Pancreas (tissue), 10 donors: ENCODE measurements at regions not wholly inside any gene's neighbourhood (a gene's known extent, or its start where the extent isn't known, plus 50 kb on each side); places are given as distances from the start of the nearest gene placed in this dataset.
"Not testable (repeated sequence)": the region's sequence is repeated elsewhere in the genome, so short reads cannot be mapped to it uniquely, and the experiment has no call there.

Experiments
- ATAC-seq, 4 donors: fragments of 200-7000 bp; cut with Tn5 transposase; one replicate each; pipeline versions ENCODE4 v1.8.0 to v1.9.1; 2020; ENCODE audit warnings: mild to moderate bottlenecking in 4 of 4, moderate library complexity in 4 of 4
- DNase-seq, 6 donors: peaks; one replicate each; pipeline ENCODE4 v3.0.0-alpha.2; 2020
- FAIRE-seq: peaks from 2 replicates; lab custom pipeline; 2012; peaks lifted over from hg19 to GRCh38; lab: Jason Lieb, UNC
- H3K27ac ChIP-seq, 4 donors: fragments of 200-600 bp; sonication (generic); 1 replicate in 3 of 4; 2 replicates in 1 of 4; pipeline versions ENCODE4 v1.5.0 to v1.8.0; 2020
- H3K27me3 ChIP-seq, 4 donors: fragments of 200-600 bp; one replicate each; pipeline ENCODE4 v1.8.0; 2021
- H3K36me3 ChIP-seq, 3 donors: fragments of 200-600 bp; sonication (generic) in 1 of 3; one replicate each; pipeline versions ENCODE4 v1.5.0 to v1.8.0; 2020 to 2021
- H3K4me1 ChIP-seq, 3 donors: fragments of 200-600 bp; one replicate each; pipeline ENCODE4 v1.8.0; 2021
- H3K4me3 ChIP-seq, 4 donors: fragments of 200-600 bp; sonication (generic) in 2 of 4; one replicate each; pipeline versions ENCODE4 v1.5.0 to v1.8.0; 2020 to 2021
- H3K9me3 ChIP-seq, 4 donors: fragments of 200-600 bp; one replicate each; pipeline ENCODE4 v1.8.0; 2021
- WGBS, 2 donors: extraction: QIAGEN DNeasy Blood & Tissue Kit; methylation state at CpG; one replicate each; pipeline ENCODE4 v1.1.7; 2013; 5-methylcytosine and 5-hydroxymethylcytosine counted together
- intact Hi-C, 3 donors: fragments of 100-400 bp; cut with DNase I; formaldehyde crosslinking; loops; one replicate each; pipeline versions ENCODE4 v1.11.1 to v1.14.2; 2022
- TF ChIP-seq, protein P1 (sequence below), 4 donors: fragments of 200-600 bp; sonication (generic) in 3 of 4; IDR thresholded peaks; one replicate each; pipeline versions ENCODE4 v1.5.0 to v1.8.0; 2021; ENCODE audit warnings: antibody characterized with exemption in 4 of 4
- donor health status: healthy with polysubstance abuse.
- donor health status: DM: no; HTN: no; CAD: no; lungs with moderate emphysema.
- donor health status: DM: no; HTN: no; CAD: no.
- donor health status: control.
- donor health status: control.
- donor health status: Bipolar disorder and iron deficiency.
- donor health status: DM: yes; HTN: yes; CAD: no.
- donor health status: DM: no; HTN: no; CAD: no.
- donor health status: DM: no; HTN: no; CAD: no.
- donor health status: DM: yes; HTN: yes; CAD: no.

DNA sequence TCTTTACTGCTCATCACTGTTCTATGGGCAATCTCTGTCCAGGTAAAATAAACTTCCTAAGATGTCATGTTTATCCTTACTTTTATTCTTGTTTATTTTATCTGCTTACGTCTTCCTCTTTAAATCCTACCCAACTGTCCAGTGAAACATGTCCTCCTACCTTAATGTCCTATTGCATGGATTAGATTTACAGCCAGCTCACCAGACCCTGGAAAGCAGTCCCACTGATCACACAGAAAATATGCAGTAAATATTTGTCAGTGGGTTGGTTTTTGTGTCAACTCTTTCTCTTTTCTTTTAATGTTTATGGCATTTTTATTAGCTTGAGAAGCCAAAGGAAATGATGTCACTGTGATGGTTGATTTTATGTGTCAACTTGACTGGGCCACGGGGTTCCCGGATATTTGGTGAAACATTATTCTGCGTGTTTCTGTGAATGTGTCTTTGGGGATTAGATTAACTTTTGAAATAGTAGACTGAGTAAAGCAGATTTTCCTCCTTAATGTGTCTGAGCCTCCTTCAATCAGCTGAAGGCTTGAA, 258.3 kb downstream of the SRGAP2C start:
- no peak for FAIRE-seq
- intact Hi-C loops, result no loop called here
- WGBS, 2 donors, result 83 to 89% methylated on average over 4 of the region's 4 CpGs
- Histone ChIP-seq H3K4me1 (no peaks in the 10 kb centered on the region), H3K27ac (no peak overlapping the region), H3K27me3 (no peaks in the 10 kb centered on the region), H3K4me3 (no peak overlapping the region), H3K9me3 (no peaks in the 10 kb centered on the region), H3K36me3 (no peaks in the 10 kb centered on the region)
- ATAC-seq, result no peak
- TF ChIP-seq, protein P1, sequence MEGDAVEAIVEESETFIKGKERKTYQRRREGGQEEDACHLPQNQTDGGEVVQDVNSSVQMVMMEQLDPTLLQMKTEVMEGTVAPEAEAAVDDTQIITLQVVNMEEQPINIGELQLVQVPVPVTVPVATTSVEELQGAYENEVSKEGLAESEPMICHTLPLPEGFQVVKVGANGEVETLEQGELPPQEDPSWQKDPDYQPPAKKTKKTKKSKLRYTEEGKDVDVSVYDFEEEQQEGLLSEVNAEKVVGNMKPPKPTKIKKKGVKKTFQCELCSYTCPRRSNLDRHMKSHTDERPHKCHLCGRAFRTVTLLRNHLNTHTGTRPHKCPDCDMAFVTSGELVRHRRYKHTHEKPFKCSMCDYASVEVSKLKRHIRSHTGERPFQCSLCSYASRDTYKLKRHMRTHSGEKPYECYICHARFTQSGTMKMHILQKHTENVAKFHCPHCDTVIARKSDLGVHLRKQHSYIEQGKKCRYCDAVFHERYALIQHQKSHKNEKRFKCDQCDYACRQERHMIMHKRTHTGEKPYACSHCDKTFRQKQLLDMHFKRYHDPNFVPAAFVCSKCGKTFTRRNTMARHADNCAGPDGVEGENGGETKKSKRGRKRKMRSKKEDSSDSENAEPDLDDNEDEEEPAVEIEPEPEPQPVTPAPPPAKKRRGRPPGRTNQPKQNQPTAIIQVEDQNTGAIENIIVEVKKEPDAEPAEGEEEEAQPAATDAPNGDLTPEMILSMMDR (IDR thresholded peaks at IDR 0.05), result no peak
- DNase-seq, result no peak

DNA sequence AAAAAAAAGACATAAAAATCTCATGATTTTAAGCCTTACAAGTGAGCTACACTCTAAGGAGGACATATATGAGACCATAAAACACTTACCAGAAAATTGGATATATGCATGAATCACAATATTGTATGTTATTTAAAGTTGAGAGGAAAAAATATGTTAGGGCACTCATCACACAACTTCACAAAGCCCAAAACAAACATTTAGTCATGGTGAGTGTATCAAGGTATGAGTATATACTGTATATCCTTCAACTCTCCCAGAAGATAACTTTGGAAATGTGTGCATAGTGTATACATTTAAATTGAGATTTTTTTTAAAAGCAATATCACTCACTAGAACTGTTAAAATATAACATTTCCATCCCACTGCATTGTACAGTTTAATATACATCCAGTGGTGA, 259.3 kb downstream of the SRGAP2C start:
- no peaks in the 10 kb centered on the region for H3K9me3 ChIP-seq
- H3K36me3 ChIP-seq, result no peaks in the 10 kb centered on the region
- no peaks in the 10 kb centered on the region for H3K4me1 ChIP-seq
- ATAC-seq, result no peak
- H3K27ac ChIP-seq, result no peak overlapping the region
- intact Hi-C loops, result no loop called here
- no peaks in the 10 kb centered on the region for H3K27me3 ChIP-seq
- H3K4me3 ChIP-seq, result no peak overlapping the region
- DNase-seq, result no peak
- FAIRE-seq, result no peak
- TF ChIP-seq, protein P1 (IDR thresholded peaks at IDR 0.05), result no peak

DNA sequence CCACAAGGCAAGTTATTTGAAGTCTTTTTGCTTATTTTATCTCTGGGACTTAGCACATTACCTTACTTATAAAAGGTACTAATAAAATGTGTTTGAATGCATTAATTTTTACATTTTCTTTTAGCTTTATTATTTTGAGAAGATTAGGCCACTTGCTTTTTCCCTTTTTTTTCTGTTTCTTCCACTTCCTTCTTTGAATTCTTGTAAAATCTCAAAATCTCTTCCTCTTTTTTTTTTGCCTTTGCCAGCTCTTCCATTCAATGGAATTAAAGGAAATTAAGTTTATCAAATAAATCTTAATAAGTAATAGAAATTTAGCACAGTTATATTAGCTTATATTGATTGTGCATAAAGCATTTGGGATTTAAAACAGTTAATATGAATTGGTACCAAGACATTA, 260.9 kb downstream of the SRGAP2C start:
- no peak overlapping the region for H3K4me3 ChIP-seq
- H3K9me3 ChIP-seq, result no peaks in the 10 kb centered on the region
- DNase-seq (no peak), ATAC-seq (no peak), FAIRE-seq (no peak)
- no peaks in the 10 kb centered on the region for H3K36me3 ChIP-seq
- intact Hi-C loops, result no loop called here
- TF ChIP-seq, protein P1 (IDR thresholded peaks at IDR 0.05), result no peak
- no peak overlapping the region for H3K27ac ChIP-seq
- no peaks in the 10 kb centered on the region for H3K4me1 ChIP-seq
- no peaks in the 10 kb centered on the region for H3K27me3 ChIP-seq

DNA sequence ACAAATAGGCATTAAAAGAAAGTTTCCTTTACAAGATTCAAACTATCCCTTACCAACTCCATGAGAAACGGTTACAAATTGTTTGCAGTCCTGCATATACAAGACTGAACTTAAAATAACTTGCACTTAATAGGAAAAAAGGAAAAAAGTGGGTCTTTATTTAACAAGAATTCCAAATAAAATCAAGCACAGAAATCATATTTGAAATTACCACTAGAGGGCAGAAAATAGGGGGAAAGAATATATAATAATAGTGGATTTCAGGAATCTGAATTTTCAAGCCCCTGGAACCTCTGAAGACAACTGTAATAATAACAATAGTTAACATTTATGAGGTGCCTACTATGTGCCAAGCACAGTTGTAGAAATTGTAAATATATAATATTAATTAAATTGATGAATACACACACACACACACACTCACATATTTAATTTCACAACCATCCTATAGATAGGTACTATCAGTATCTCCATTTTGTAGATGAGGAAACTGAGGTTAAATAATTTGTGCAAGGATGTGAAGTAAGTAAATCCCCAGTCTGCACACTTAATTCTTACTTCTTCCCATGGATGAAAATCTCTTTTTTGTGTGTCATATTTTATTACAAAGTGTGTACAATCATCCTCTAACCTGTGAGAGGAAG, 262.6 kb downstream of the SRGAP2C start:
- DNase-seq, H3K4me3 ChIP-seq, H3K27ac ChIP-seq, H3K4me1 ChIP-seq, ATAC-seq, H3K36me3 ChIP-seq, intact Hi-C loops, H3K27me3 ChIP-seq, H3K9me3 ChIP-seq: not testable (repeated sequence)
- FAIRE-seq, result peak; percentile 90
- TF ChIP-seq, protein P1 (IDR thresholded peaks at IDR 0.05), result peak in 1 of 4 donors; percentile 53
- 0 to 9% methylated on average over 1 of the region's 1 CpG for WGBS, 2 donors

DNA sequence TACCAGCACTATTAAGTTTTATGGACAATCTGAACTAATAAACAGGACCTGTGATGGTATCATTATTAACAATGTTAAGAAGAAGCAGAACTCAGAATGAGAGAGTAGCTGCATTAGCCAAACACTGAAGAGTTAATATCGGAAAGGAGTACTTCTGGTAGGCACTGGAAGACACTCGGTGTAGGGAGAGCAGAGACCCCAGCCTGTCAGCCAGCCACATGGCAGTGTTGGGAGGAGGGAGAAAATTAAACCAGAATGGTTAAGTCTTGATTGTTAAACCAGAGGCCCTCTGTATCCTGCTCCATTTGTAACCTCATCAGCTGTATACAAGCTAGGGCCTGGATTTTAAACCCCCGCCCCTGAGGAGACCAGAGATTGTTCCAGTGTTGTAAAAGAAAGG, 263.3 kb downstream of the SRGAP2C start:
- H3K9me3 ChIP-seq, FAIRE-seq, DNase-seq, intact Hi-C loops, H3K27me3 ChIP-seq, H3K4me1 ChIP-seq, ATAC-seq, H3K27ac ChIP-seq, H3K36me3 ChIP-seq, H3K4me3 ChIP-seq: not testable (repeated sequence)
- WGBS, 2 donors, result 85% methylated on average over 3 of the region's 3 CpGs
